H1 (cell line): ENCODE measurements at regions not wholly inside any gene's neighbourhood (a gene's known extent, or its start where the extent isn't known, plus 50 kb on each side); places are given as distances from the start of the nearest gene placed in this dataset.

Source experiments
- BACH1 ChIP-seq: IDR thresholded peaks from 2 replicates; pipeline ENCODE4 v1.6.1; 2012; ENCODE audit warnings: low read length, improper control_type of control experiment
- CEBPB ChIP-seq: IDR thresholded peaks from 2 replicates; pipeline ENCODE4 v1.6.1; 2012; ENCODE audit warnings: low read depth, low read length
- EP300 ChIP-seq, 2 experiments: IDR thresholded peaks; 1 replicate in 1 of 2; 2 replicates in 1 of 2; pipeline ENCODE4 v1.6.1; 2011 to 2012; ENCODE audit warnings: low read depth in 2 of 2, low read length in 2 of 2, mild to moderate bottlenecking in 2 of 2, borderline replicate concordance in 1 of 2, inconsistent platforms in 1 of 2, moderate library complexity in 1 of 2
- GABPA ChIP-seq: IDR thresholded peaks from 2 replicates; pipeline ENCODE4 v1.6.1; 2011; ENCODE audit warnings: mild to moderate bottlenecking, low read length, moderate library complexity, borderline replicate concordance; ENCODE audit not compliant: insufficient read depth
- HDAC2 ChIP-seq, 2 experiments: fragments of 300-600 bp in 1 of 2; sonication (generic) in 1 of 2; IDR thresholded peaks; 2 replicates each; pipeline ENCODE4 v1.6.1; 2011 to 2012; ENCODE audit warnings: low read depth in 2 of 2, low read length in 2 of 2, mild to moderate bottlenecking in 2 of 2, moderate library complexity in 2 of 2, borderline replicate concordance in 1 of 2, inconsistent platforms in 1 of 2
- KDM5A ChIP-seq: fragments of 200-600 bp; IDR thresholded peaks from 2 replicates; pipeline ENCODE4 v1.7.1; 2012; ENCODE audit warnings: mild to moderate bottlenecking, low read length, inconsistent platforms, mixed read lengths
- NANOG ChIP-seq: IDR thresholded peaks from 2 replicates; pipeline ENCODE4 v1.6.1; 2011; ENCODE audit warnings: low read length, low read depth, mild to moderate bottlenecking, inconsistent platforms; ENCODE audit not compliant: insufficient read depth, poor library complexity, severe bottlenecking
- RXRA ChIP-seq: IDR thresholded peaks from 2 replicates; pipeline ENCODE4 v1.6.1; 2011; ENCODE audit warnings: low read depth, mild to moderate bottlenecking, low read length, moderate library complexity; ENCODE audit not compliant: insufficient read depth
- SP2 ChIP-seq: IDR thresholded peaks from 2 replicates; pipeline ENCODE4 v1.6.1; 2012; ENCODE audit warnings: mild to moderate bottlenecking, low read length, inconsistent platforms
- YY1 ChIP-seq: IDR thresholded peaks from 2 replicates; pipeline ENCODE4 v1.6.1; 2011; ENCODE audit warnings: low read depth, mild to moderate bottlenecking, low read length
- TF ChIP-seq, protein P1 (sequence below): fragments of 300-600 bp; sonication (generic); IDR thresholded peaks from 2 replicates; pipeline ENCODE4 v1.7.1; 2012; ENCODE audit warnings: low read length, moderate library complexity, mild to moderate bottlenecking, inconsistent platforms; ENCODE audit not compliant: insufficient replicate concordance

DNA sequence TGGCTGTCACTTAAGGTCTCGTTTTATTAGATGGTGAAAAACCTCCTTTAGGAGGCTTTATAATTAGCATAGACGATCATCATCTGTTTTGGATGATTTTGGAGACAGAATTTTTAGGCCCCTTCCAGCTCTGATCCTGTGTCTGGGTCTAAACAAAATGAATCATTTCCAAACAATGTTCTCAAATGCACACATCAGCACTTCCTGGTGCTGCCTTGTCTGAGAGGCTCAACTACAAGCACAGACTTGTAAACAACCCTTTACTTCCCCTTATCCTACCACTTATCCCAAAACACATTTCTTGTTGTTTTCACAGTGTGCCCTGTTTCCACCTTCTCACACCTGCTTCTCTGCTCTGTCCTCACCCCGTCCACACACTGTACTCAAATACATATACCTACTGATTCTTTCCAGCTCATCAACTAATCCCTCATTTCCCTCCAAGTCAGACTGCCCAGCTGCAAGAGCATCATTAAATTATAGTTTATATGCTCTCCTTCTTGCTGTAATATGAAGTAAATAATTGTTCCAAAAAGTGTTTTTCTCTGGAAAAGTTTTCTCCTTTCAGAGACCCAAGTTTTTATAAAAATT is 71.2 kb upstream of the COL3A1 start (continued):
- TF ChIP-seq, protein P1, sequence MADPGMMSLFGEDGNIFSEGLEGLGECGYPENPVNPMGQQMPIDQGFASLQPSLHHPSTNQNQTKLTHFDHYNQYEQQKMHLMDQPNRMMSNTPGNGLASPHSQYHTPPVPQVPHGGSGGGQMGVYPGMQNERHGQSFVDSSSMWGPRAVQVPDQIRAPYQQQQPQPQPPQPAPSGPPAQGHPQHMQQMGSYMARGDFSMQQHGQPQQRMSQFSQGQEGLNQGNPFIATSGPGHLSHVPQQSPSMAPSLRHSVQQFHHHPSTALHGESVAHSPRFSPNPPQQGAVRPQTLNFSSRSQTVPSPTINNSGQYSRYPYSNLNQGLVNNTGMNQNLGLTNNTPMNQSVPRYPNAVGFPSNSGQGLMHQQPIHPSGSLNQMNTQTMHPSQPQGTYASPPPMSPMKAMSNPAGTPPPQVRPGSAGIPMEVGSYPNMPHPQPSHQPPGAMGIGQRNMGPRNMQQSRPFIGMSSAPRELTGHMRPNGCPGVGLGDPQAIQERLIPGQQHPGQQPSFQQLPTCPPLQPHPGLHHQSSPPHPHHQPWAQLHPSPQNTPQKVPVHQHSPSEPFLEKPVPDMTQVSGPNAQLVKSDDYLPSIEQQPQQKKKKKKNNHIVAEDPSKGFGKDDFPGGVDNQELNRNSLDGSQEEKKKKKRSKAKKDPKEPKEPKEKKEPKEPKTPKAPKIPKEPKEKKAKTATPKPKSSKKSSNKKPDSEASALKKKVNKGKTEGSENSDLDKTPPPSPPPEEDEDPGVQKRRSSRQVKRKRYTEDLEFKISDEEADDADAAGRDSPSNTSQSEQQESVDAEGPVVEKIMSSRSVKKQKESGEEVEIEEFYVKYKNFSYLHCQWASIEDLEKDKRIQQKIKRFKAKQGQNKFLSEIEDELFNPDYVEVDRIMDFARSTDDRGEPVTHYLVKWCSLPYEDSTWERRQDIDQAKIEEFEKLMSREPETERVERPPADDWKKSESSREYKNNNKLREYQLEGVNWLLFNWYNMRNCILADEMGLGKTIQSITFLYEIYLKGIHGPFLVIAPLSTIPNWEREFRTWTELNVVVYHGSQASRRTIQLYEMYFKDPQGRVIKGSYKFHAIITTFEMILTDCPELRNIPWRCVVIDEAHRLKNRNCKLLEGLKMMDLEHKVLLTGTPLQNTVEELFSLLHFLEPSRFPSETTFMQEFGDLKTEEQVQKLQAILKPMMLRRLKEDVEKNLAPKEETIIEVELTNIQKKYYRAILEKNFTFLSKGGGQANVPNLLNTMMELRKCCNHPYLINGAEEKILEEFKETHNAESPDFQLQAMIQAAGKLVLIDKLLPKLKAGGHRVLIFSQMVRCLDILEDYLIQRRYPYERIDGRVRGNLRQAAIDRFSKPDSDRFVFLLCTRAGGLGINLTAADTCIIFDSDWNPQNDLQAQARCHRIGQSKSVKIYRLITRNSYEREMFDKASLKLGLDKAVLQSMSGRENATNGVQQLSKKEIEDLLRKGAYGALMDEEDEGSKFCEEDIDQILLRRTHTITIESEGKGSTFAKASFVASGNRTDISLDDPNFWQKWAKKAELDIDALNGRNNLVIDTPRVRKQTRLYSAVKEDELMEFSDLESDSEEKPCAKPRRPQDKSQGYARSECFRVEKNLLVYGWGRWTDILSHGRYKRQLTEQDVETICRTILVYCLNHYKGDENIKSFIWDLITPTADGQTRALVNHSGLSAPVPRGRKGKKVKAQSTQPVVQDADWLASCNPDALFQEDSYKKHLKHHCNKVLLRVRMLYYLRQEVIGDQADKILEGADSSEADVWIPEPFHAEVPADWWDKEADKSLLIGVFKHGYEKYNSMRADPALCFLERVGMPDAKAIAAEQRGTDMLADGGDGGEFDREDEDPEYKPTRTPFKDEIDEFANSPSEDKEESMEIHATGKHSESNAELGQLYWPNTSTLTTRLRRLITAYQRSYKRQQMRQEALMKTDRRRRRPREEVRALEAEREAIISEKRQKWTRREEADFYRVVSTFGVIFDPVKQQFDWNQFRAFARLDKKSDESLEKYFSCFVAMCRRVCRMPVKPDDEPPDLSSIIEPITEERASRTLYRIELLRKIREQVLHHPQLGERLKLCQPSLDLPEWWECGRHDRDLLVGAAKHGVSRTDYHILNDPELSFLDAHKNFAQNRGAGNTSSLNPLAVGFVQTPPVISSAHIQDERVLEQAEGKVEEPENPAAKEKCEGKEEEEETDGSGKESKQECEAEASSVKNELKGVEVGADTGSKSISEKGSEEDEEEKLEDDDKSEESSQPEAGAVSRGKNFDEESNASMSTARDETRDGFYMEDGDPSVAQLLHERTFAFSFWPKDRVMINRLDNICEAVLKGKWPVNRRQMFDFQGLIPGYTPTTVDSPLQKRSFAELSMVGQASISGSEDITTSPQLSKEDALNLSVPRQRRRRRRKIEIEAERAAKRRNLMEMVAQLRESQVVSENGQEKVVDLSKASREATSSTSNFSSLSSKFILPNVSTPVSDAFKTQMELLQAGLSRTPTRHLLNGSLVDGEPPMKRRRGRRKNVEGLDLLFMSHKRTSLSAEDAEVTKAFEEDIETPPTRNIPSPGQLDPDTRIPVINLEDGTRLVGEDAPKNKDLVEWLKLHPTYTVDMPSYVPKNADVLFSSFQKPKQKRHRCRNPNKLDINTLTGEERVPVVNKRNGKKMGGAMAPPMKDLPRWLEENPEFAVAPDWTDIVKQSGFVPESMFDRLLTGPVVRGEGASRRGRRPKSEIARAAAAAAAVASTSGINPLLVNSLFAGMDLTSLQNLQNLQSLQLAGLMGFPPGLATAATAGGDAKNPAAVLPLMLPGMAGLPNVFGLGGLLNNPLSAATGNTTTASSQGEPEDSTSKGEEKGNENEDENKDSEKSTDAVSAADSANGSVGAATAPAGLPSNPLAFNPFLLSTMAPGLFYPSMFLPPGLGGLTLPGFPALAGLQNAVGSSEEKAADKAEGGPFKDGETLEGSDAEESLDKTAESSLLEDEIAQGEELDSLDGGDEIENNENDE = no peak
- TF ChIP-seq EP300 (IDR thresholded peaks at IDR 0.05; ENCODE audit: borderline replicate concordance in 1 of 2, low read depth in 2 of 2, low read length in 2 of 2) (no peak), SP2 (no peak), KDM5A (no peak), CEBPB (no peak), BACH1 (no peak), HDAC2 (IDR thresholded peaks at IDR 0.05; ENCODE audit: borderline replicate concordance in 1 of 2, low read depth in 2 of 2, low read length in 2 of 2) (no peak), NANOG (no peak), YY1 (no peak), RXRA (no peak), GABPA (no peak)
